GM19239 (cell line): ENCODE measurements at regions not wholly inside any gene's neighbourhood (a gene's known extent, or its start where the extent isn't known, plus 50 kb on each side); places are given as distances from the start of the nearest gene placed in this dataset.

Experiments used
- DNase-seq: peaks from one replicate; pipeline ENCODE4 v3.0.0; 2011; ENCODE audit warnings: low spot score; ENCODE audit not compliant: insufficient read length
- FAIRE-seq: peaks from 2 replicates; lab custom pipeline; 2011; peaks lifted over from hg19 to GRCh38; lab: Jason Lieb, UNC

DNA sequence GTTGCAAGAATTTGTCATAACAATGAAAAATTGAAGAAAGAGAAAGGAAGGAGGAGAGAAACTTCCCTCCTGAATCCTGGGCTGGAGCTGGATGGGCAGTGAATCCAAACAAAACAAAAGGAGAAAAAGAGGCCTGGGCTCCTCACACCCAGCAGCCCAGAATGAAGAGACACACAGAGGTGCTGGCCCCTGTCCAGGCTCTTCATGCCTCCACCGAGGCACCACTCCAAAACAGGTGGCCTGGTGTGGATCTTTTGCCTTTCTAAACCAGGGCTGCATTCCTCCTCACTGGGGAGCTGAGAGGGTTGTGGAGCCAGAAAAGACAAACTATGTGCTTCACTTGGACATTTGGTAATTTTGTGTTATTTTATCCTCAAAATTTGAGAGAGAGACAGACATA, 76.0 kb downstream of the FAM124B start:
- DNase-seq (no peak), FAIRE-seq (no peak)

- FAIRE-seq: no peak
These were observed 77.3 kb downstream of the FAM124B start for GRCh38 chr2:224324604-224325003.

DNA sequence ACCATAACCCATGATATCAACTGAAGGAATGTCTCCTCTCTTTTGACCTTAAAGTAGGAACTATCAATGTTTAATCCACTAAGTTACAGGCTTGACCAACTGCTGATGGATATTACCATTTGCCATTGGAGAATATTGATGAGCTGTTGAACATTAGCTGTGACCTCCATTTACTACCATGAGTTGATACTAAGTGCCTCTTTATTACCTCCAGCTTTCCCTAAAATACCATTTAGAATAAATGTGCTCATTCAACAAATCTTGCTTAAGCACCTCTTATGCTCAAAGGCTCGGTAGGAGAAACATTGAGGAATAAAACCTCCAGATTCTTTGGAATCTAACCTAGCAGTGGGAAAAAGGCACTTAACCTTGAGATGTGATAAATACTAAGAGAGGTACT, 81.2 kb downstream of the FAM124B start:
- DNase-seq: no peak
- FAIRE-seq: no peak

More at GRCh38 chr2:224324604-224325003, 77.3 kb downstream of the FAM124B start:
- no peak for DNase-seq

DNA sequence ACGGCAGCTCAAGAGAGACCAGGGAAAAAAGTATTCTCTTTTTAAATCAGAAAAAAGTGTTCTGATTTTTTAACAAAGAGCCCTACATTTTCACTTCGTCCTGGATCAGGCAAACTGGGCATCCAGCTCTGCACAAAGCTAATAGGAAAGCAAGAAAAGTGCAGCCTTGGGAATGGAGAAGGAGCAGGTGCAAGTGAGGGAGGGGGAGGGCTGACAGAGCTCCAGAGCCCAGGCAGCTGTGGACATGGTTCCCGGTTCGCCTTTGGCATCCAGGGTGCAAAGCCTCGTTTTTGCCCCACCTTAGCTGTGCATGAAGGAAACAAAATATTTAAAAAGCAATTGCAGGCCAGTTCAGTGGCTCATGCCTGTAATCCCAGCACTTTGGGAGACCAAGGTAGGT, 82.2 kb downstream of the FAM124B start:
- DNase-seq (no peak), FAIRE-seq (no peak)

GRCh38 chr2:224312741-224313140, 89.2 kb downstream of the FAM124B start:
- DNase-seq (no peak), FAIRE-seq (no peak)

GRCh38 chr2:224310943-224311625, 90.8 kb downstream of the FAM124B start:
- FAIRE-seq: no peak

GRCh38 chr2:224309176-224309575, 92.7 kb downstream of the FAM124B start:
- DNase-seq (no peak), FAIRE-seq (no peak)

More at GRCh38 chr2:224310943-224311625, 90.8 kb downstream of the FAM124B start:
- DNase-seq: no peak

DNA sequence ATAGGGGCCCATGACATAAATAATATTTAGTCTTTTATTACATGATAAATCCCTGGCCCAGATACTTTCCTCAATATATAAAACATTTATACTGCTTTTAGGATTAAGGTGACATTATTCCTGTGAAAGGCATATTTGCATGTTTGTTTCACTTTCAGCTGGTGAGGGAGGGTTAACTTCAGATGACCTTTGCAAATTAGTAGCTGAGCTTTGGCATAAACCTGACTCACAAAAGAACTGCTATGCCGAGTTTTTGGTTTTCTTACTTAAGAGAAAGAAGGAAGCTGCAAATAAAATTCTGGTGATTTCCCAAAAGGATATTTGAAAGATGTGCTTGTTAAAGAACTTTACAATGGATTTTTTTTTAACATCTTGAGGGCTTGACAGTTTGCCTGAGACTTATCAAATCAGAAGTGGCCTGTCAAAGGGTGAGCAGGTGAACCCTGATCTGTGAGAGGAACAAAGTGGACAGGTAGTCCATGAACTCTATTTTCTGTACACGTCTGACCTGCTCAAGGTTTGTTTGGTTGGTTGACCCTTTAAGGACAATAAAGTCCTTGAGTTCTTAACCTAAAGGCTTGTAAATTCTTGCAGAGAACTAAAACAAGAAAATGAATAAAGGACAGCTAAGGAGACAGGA, 93.5 kb downstream of the FAM124B start:
- FAIRE-seq: peak; percentile 94
- DNase-seq: peak; percentile 22

DNA sequence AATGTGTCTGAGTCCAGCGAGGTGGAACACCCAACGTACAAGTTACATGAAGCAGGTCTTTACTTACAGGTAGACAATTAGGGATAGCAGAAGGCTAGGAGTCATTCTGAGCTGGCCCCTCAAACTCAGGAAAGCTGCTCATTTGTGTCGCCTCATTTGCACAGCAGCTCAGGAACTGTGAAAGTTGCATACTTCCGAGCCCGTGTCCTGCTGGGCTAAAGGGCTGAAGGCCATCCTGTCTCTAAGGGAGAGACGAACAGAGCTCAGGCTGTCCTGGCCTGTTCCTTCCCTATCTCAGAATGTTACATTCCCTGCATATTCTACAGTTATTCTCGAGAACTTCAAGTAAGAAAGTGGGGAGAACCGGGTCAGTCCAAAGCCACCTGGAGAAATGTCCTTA, 99.0 kb downstream of the FAM124B start:
- FAIRE-seq: no peak
- DNase-seq: no peak

DNA sequence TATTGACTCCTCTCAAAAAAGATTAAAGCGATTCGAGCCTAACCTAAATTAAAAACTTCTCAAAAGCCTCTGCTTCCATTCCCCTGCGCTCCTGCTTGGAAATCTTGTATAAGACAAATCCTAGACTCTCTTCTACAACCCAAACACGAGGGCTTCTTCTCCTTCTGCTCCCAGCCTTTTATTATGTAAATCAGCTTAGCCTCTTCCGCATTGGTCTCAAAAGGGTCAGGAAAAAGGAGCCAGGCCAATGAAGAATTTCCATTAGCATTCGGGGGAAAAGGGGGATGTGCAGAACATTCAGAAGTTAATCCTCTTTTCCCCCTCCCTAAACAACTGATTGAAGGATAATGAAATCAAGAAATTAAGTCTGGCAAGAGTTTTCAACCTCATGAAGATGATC, 107.9 kb downstream of the FAM124B start:
- no peak for DNase-seq
- FAIRE-seq: no peak

GRCh38 chr2:224287531-224287930, 114.4 kb downstream of the FAM124B start:
- no peak for DNase-seq
- FAIRE-seq: no peak

GRCh38 chr2:224286923-224287322, 115.0 kb downstream of the FAM124B start:
- FAIRE-seq: no peak
- no peak for DNase-seq

GRCh38 chr2:224284134-224284946, 117.6 kb downstream of the FAM124B start:
- DNase-seq: peak; percentile 1

GRCh38 chr2:224283466-224283965, 118.4 kb downstream of the FAM124B start:
- FAIRE-seq (no peak), DNase-seq (no peak)

More at GRCh38 chr2:224284134-224284946, 117.6 kb downstream of the FAM124B start:
- FAIRE-seq: no peak

GRCh38 chr2:224281374-224281773, 120.5 kb downstream of the FAM124B start:
- no peak for DNase-seq
- no peak for FAIRE-seq

- no peak for FAIRE-seq
These were observed 123.4 kb downstream of the FAM124B start for GRCh38 chr2:224278531-224278930.

DNA sequence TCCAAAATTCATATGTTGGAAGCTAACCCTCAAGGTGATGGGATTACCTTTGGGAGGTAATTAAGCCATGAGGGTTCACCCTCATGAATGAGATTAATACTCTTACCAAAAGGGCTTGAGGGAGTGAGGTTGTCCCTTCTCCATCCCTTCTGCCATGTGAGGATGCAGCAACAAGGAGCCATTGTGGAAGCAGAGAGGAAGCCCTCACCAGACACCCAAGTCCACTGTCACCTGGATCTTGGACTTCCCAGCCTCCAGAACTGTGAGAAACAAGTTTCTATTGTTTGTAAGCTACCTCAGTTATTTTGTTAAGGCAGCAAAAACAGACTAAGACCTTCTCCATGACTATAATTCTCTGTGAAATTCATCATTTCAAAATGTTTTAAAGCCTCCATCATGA, 125.7 kb downstream of the FAM124B start:
- FAIRE-seq: no peak

More at GRCh38 chr2:224278531-224278930, 123.4 kb downstream of the FAM124B start:
- no peak for DNase-seq

GRCh38 chr2:224272237-224272910, 129.5 kb downstream of the FAM124B start:
- DNase-seq: no peak
- FAIRE-seq: no peak

More for the DNA sequence above, 125.7 kb downstream of the FAM124B start:
- DNase-seq: no peak

GRCh38 chr2:224271617-224272236, 130.2 kb downstream of the FAM124B start:
- no peak for FAIRE-seq
- no peak for DNase-seq

GRCh38 chr2:224268441-224268840, 133.5 kb downstream of the FAM124B start:
- FAIRE-seq (no peak), DNase-seq (no peak)
